ENCODE measurements at regions not wholly inside any gene's neighbourhood (a gene's known extent, or its start where the extent isn't known, plus 50 kb on each side); places are given as distances from the start of the nearest gene placed in this dataset.
A peak's percentile ranks its signal among the peaks of the same experiment; 100 is the strongest.

- no peak for DNase-seq
- Histone ChIP-seq H3K27me3 (no peaks in the 10 kb centered on the region), H3K4me3 (no peak overlapping the region), H3K4me1 (no peaks in the 10 kb centered on the region), H3K36me3 (ENCODE audit: low read depth, missing control alignments) (no peaks in the 10 kb centered on the region), H3K27ac (no peak overlapping the region), H3K9me3 (no peaks in the 10 kb centered on the region)
- intact Hi-C loops (cut with DNase I; ENCODE audit: low total_unique reads), result no loop called here
- TF ChIP-seq, protein P1, sequence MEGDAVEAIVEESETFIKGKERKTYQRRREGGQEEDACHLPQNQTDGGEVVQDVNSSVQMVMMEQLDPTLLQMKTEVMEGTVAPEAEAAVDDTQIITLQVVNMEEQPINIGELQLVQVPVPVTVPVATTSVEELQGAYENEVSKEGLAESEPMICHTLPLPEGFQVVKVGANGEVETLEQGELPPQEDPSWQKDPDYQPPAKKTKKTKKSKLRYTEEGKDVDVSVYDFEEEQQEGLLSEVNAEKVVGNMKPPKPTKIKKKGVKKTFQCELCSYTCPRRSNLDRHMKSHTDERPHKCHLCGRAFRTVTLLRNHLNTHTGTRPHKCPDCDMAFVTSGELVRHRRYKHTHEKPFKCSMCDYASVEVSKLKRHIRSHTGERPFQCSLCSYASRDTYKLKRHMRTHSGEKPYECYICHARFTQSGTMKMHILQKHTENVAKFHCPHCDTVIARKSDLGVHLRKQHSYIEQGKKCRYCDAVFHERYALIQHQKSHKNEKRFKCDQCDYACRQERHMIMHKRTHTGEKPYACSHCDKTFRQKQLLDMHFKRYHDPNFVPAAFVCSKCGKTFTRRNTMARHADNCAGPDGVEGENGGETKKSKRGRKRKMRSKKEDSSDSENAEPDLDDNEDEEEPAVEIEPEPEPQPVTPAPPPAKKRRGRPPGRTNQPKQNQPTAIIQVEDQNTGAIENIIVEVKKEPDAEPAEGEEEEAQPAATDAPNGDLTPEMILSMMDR (IDR thresholded peaks at IDR 0.05), result no peak
- no peak for TF ChIP-seq POLR2A (IDR thresholded peaks at IDR 0.05)
- 46 to 53% methylated on average over 3 of the region's 3 CpGs for WGBS, 2 donors
Measured at GRCh38 chr1:172764378-172764777, 105.5 kb downstream of the FASLG start.

DNA sequence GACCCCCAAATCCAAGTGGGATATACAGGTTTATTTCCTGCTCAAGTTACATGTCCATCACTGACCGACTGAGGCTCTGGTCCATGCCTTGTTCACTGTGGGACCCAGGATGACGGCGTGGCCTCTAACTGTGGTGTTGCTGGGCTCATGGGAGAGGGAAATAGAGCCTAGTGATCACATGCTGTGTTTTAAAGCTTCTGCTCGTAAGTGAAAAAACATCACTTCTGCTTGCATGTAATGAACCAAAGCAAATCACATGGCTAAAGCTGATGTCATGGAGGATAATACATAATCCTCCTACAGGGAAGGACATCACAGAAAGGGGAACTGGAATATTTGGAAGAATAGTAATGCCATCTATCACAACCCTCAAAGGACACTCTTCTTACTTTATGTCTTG, 107.6 kb downstream of the FASLG start:
- 90 to 93% methylated on average over 4 of the region's 4 CpGs for WGBS, 2 donors
- H3K27me3 ChIP-seq, result no peaks in the 10 kb centered on the region
- no peak for TF ChIP-seq POLR2A (IDR thresholded peaks at IDR 0.05)
- TF ChIP-seq, protein P1 (IDR thresholded peaks at IDR 0.05), result no peak
- H3K4me3 ChIP-seq, result no peak overlapping the region
- H3K36me3 ChIP-seq (ENCODE audit: low read depth, missing control alignments), result no peaks in the 10 kb centered on the region
- H3K9me3 ChIP-seq, result no peaks in the 10 kb centered on the region
- H3K4me1 ChIP-seq, result no peaks in the 10 kb centered on the region
- intact Hi-C loops (cut with DNase I; ENCODE audit: low total_unique reads), result no loop called here
- H3K27ac ChIP-seq, result no peak overlapping the region
- DNase-seq, result peak; percentile 34

- H3K27me3 ChIP-seq, result no peaks in the 10 kb centered on the region
- intact Hi-C loops (cut with DNase I; ENCODE audit: low total_unique reads), result no loop called here
- H3K9me3 ChIP-seq, result no peaks in the 10 kb centered on the region
- no peak for DNase-seq
- no peak overlapping the region for H3K4me3 ChIP-seq
- H3K27ac ChIP-seq, result no peak overlapping the region
- no peaks in the 10 kb centered on the region for H3K4me1 ChIP-seq
- TF ChIP-seq, protein P1 (IDR thresholded peaks at IDR 0.05), result no peak
- no peak for TF ChIP-seq POLR2A (IDR thresholded peaks at IDR 0.05)
- H3K36me3 ChIP-seq (ENCODE audit: low read depth, missing control alignments), result no peaks in the 10 kb centered on the region
- WGBS, 2 donors, result 80 to 88% methylated on average over 1 of the region's 1 CpG
Measured at GRCh38 chr1:172770071-172770470, 111.2 kb downstream of the FASLG start.

DNA sequence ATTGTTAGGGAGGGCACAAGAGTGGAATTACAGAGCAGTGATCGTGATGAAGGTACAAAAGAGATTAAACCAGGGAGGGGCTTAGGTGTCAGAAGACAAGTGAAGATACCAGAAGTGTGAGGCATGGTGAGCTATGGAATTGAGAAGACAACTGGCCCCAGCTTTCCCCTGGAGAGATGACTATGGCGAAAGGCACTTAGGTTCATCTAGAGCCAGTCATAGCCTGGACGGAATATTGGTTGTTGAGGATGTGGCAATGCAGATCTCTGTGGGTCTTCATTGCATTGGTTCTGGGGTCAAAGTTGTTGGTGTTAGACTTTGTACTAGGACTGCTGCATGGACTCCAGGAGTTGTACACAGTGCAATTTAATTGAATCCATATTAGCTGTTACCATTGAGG, 115.7 kb downstream of the FASLG start:
- intact Hi-C loops (cut with DNase I; ENCODE audit: low total_unique reads), result no loop called here
- Histone ChIP-seq H3K36me3 (ENCODE audit: low read depth, missing control alignments) (no peaks in the 10 kb centered on the region), H3K4me1 (no peaks in the 10 kb centered on the region), H3K4me3 (no peak overlapping the region), H3K27me3 (no peaks in the 10 kb centered on the region), H3K9me3 (no peaks in the 10 kb centered on the region), H3K27ac (no peak overlapping the region)
- WGBS, 2 donors, result 91 to 92% methylated on average over 3 of the region's 3 CpGs
- TF ChIP-seq, protein P1 (IDR thresholded peaks at IDR 0.05), result no peak
- no peak for TF ChIP-seq POLR2A (IDR thresholded peaks at IDR 0.05)
- no peak for DNase-seq

- no peaks in the 10 kb centered on the region for H3K4me1 ChIP-seq
- H3K27ac ChIP-seq, result no peak overlapping the region
- intact Hi-C loops (cut with DNase I; ENCODE audit: low total_unique reads), result no loop called here
- no peaks in the 10 kb centered on the region for H3K27me3 ChIP-seq
- no peaks in the 10 kb centered on the region for H3K9me3 ChIP-seq
- H3K36me3 ChIP-seq (ENCODE audit: low read depth, missing control alignments), result no peaks in the 10 kb centered on the region
- TF ChIP-seq, protein P1 (IDR thresholded peaks at IDR 0.05), result no peak
- no peak for TF ChIP-seq POLR2A (IDR thresholded peaks at IDR 0.05)
- no peak for DNase-seq
- no peak overlapping the region for H3K4me3 ChIP-seq
- 31 to 46% methylated on average over 3 of the region's 3 CpGs for WGBS, 2 donors
Measured at GRCh38 chr1:172775606-172776005, 116.7 kb downstream of the FASLG start.
